Panc1 (cell line): ENCODE measurements at regions not wholly inside any gene's neighbourhood (a gene's known extent, or its start where the extent isn't known, plus 50 kb on each side); places are given as distances from the start of the nearest gene placed in this dataset.

Experiments
- ATAC-seq: fragments of 200-7000 bp; cut with Tn5 transposase; 2 replicates; pipeline ENCODE4 v1.9.1; 2020; ENCODE audit warnings: mild to moderate bottlenecking, moderate library complexity
- BruUV-seq: library from RNA; stranded (reverse); fragments of 400-500 nt; replicated peaks from 2 replicates; lab custom pipeline; 2021; lab: Mats Ljungman, UMichigan
- CTCF ChIA-PET: fragments of 300-600 bp; sonication (Branson Sonifier 250); formaldehyde crosslinking; loops from one replicate; lab custom pipeline; 2022; ENCODE audit warnings: antibody characterized with exemption; lab: Charles Lee
- POLR2A ChIA-PET: fragments of 300-600 bp; sonication (Branson Sonifier 250); formaldehyde crosslinking; loops from one replicate; lab custom pipeline; 2022; ENCODE audit warnings: antibody characterized with exemption; lab: Charles Lee
- DNase-seq: peaks from one replicate; pipeline ENCODE4 v3.0.0-alpha.2; 2010; ENCODE audit warnings: low read depth, low spot score
- H3K27ac ChIP-seq: 2 replicates; pipeline ENCODE4 v1.5.1; 2011; ENCODE audit warnings: mild to moderate bottlenecking, low read length, inconsistent platforms
- H3K27me3 ChIP-seq: fragments of 200-500 bp; sonication (Bioruptor generic); 2 replicates; pipeline ENCODE4 v1.6.0; 2014; ENCODE audit warnings: low read length, inconsistent platforms; ENCODE audit not compliant: control insufficient read depth, insufficient read depth
- H3K36me3 ChIP-seq: fragments of 200-500 bp; sonication (Bioruptor generic); 2 replicates; pipeline ENCODE4 v1.5.1; 2014; ENCODE audit warnings: inconsistent platforms, mild to moderate bottlenecking, low read length, moderate library complexity; ENCODE audit not compliant: control insufficient read depth, insufficient read depth
- H3K4me1 ChIP-seq: 2 replicates; pipeline ENCODE4 v1.5.1; 2011; ENCODE audit warnings: inconsistent platforms, mild to moderate bottlenecking, low read length, moderate library complexity; ENCODE audit not compliant: control insufficient read depth, insufficient read depth
- H3K4me3 ChIP-seq, 2 experiments: 2 replicates each; pipeline ENCODE4 v1.5.1; 2011 to 2012; ENCODE audit warnings: low read depth in 2 of 2, low read length in 2 of 2, mild to moderate bottlenecking in 2 of 2, inconsistent platforms in 1 of 2, moderate library complexity in 1 of 2
- H3K9me3 ChIP-seq: fragments of 200-500 bp; sonication (Bioruptor generic); 2 replicates; pipeline ENCODE4 v1.5.1; 2014; ENCODE audit warnings: low read depth, mild to moderate bottlenecking, inconsistent platforms, low read length, moderate library complexity; ENCODE audit not compliant: control insufficient read depth, insufficient read depth
- CTCF ChIP-seq: fragments of 450-650 bp; IDR thresholded peaks from 2 replicates; pipeline ENCODE4 v1.5.1; 2017; ENCODE audit warnings: mild to moderate bottlenecking
- POLR2AphosphoS5 ChIP-seq: IDR thresholded peaks from 2 replicates; pipeline ENCODE4 v1.6.1; 2012; ENCODE audit warnings: mild to moderate bottlenecking, low read depth, low read length, moderate library complexity
- REST ChIP-seq, 2 experiments: IDR thresholded peaks; 2 replicates each; pipeline ENCODE4 v1.6.1; 2011 to 2012; ENCODE audit warnings: low read depth in 2 of 2, control low read depth in 1 of 2, low read length in 1 of 2, mild to moderate bottlenecking in 1 of 2, moderate library complexity in 1 of 2; ENCODE audit not compliant: insufficient read depth in 1 of 2
- SIN3A ChIP-seq: IDR thresholded peaks from 2 replicates; pipeline ENCODE4 v1.6.1; 2012; ENCODE audit warnings: low read depth, mild to moderate bottlenecking, low read length, moderate library complexity, borderline replicate concordance; ENCODE audit not compliant: insufficient read depth
- TCF7L2 ChIP-seq: IDR thresholded peaks from 2 replicates; pipeline ENCODE4 v1.6.1; 2011; ENCODE audit warnings: mild to moderate bottlenecking, low read depth, low read length, inconsistent platforms
- in situ Hi-C: cut with HindIII; loops from 2 replicates; pipeline ENCODE4 v1.10.0; 2016; ENCODE audit warnings: low sequenced_read_pairs, low pct_unique_long_range_greater_than_20kb
- intact Hi-C: fragments of 100-400 bp; cut with micrococcal nuclease; formaldehyde crosslinking; loops from one replicate; pipeline ENCODE4 v1.10.0; 2022; ENCODE audit not compliant: unreplicated experiment

GRCh38 chr2:195413422-195413821 is 243.6 kb upstream of the SLC39A10 start:
- TF ChIP-seq REST (IDR thresholded peaks at IDR 0.05; ENCODE audit: insufficient read depth in 1 of 2, low read depth in 2 of 2, low read length in 1 of 2), result no peak
- TF ChIP-seq SIN3A, result no peak
- no peak for TF ChIP-seq POLR2AphosphoS5
- TF ChIP-seq CTCF, result no peak
- TF ChIP-seq TCF7L2, result no peak
- ATAC-seq (no peak), DNase-seq (no peak)
- in situ Hi-C loops (no loop called here), intact Hi-C loops (no loop called here)
- H3K4me3 ChIP-seq, result no peak overlapping the region
- no peaks in the 10 kb centered on the region for H3K9me3 ChIP-seq
- CTCF ChIA-PET, result no interaction called here
- POLR2A ChIA-PET, result no interaction called here
- no peaks in the 10 kb centered on the region for H3K4me1 ChIP-seq
- no peak overlapping the region for H3K27ac ChIP-seq
- no peaks in the 10 kb centered on the region for H3K36me3 ChIP-seq
- no peaks in the 10 kb centered on the region for H3K27me3 ChIP-seq
- BruUV-seq, result no TSS peak

GRCh38 chr2:195411219-195411687 is 245.8 kb upstream of the SLC39A10 start:
- Histone ChIP-seq H3K4me3 (no peak overlapping the region), H3K27me3 (no peaks in the 10 kb centered on the region), H3K4me1 (no peaks in the 10 kb centered on the region), H3K9me3 (no peaks in the 10 kb centered on the region), H3K27ac (no peak overlapping the region), H3K36me3 (no peaks in the 10 kb centered on the region)
- ATAC-seq (peak; percentile 87), DNase-seq (no peak)
- CTCF ChIA-PET, result no interaction called here
- intact Hi-C loops (no loop called here), in situ Hi-C loops (no loop called here)
- TF ChIP-seq POLR2AphosphoS5, result no peak
- no peak for TF ChIP-seq TCF7L2
- TF ChIP-seq SIN3A, result no peak
- TF ChIP-seq REST (IDR thresholded peaks at IDR 0.05; ENCODE audit: insufficient read depth in 1 of 2, low read depth in 2 of 2, low read length in 1 of 2), result no peak
- TF ChIP-seq CTCF, result no peak
- POLR2A ChIA-PET, result no interaction called here
- BruUV-seq, result no TSS peak
